ENCODE measurements at regions not wholly inside any gene's neighbourhood (a gene's known extent, or its start where the extent isn't known, plus 50 kb on each side); places are given as distances from the start of the nearest gene placed in this dataset.

DNA sequence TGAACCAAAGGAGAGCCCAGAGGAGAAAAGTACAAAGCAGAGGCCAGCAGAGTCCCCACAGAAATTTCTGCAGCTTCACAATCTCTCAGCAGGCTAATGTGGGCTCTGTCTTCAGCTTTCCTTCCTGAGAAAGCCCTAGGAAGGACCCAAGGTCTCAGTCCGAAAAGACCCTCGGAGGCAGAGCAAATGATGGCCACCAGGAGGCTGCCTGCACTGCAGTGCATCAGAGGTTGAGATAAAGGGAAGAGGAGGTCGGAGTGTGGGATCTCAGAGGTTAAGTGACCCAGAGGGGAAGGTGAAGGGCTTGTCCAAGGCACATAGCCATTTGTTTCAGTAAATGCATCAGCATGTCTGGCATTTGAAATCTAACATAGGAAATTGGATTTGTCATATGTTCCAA is 299.1 kb upstream of the SLC14A2 start:
- H3K9me3 ChIP-seq (ENCODE audit: control insufficient read depth, insufficient read depth, low read length) = no peaks in the 10 kb centered on the region
- no peaks in the 10 kb centered on the region for H3K27me3 ChIP-seq (ENCODE audit: control insufficient read depth, insufficient read depth, low read length)
- H3K36me3 ChIP-seq (ENCODE audit: control insufficient read depth, insufficient read depth, low read length) = no peaks in the 10 kb centered on the region
- H3K4me1 ChIP-seq (ENCODE audit: control insufficient read depth, insufficient read depth, low read length) = peaks cover 3% of the 10 kb centered on the region; the same call in 1 of the 2 replicates
- H3K4me3 ChIP-seq (ENCODE audit: low read depth, low read length) = no peak overlapping the region
- no peak overlapping the region for H3K27ac ChIP-seq (ENCODE audit: low read depth, low read length)
- H3K9ac ChIP-seq (ENCODE audit: low read depth, low read length) = no peak overlapping the region

DNA sequence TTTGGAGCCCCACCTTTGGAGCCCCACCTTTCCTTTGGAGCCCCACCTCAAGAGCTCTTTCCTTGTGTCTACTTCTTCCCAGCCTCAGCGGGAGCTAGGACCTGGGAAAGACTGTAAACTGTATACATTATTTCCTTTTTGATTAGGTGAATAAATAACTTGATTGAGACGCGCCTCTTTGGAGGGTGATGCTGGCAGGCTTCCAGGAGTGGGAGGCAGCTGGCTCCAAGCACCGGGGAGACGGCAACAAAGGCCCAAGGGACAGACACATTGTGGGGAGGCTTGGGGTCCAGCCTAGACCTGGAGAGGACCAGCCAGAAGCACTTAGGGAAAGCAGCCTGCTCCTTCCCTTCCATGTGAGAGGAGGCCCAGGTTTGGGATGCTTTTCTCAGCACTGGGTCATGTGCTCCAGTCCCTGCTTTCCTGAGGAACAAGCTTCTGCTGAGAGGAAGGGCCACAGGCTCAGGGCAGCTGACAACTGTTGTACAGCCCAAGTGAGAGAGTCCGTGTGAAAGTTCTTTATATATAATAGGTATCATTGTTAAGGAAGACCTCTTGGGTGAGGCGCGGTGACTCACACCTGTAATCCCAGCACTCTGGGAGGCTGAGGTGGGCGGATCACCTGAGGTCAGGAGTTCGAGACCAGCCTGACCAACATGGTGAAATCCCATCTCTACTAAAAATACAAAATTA is 297.2 kb upstream of the SLC14A2 start:
- Histone ChIP-seq H3K4me3 (ENCODE audit: low read depth, low read length) (no peak overlapping the region), H3K9me3 (ENCODE audit: control insufficient read depth, insufficient read depth, low read length) (no peaks in the 10 kb centered on the region), H3K9ac (ENCODE audit: low read depth, low read length) (no peak overlapping the region), H3K4me1 (ENCODE audit: control insufficient read depth, insufficient read depth, low read length) (no peaks in the 10 kb centered on the region), H3K27ac (ENCODE audit: low read depth, low read length) (no peak overlapping the region), H3K36me3 (ENCODE audit: control insufficient read depth, insufficient read depth, low read length) (no peaks in the 10 kb centered on the region), H3K27me3 (ENCODE audit: control insufficient read depth, insufficient read depth, low read length) (no peaks in the 10 kb centered on the region)

DNA sequence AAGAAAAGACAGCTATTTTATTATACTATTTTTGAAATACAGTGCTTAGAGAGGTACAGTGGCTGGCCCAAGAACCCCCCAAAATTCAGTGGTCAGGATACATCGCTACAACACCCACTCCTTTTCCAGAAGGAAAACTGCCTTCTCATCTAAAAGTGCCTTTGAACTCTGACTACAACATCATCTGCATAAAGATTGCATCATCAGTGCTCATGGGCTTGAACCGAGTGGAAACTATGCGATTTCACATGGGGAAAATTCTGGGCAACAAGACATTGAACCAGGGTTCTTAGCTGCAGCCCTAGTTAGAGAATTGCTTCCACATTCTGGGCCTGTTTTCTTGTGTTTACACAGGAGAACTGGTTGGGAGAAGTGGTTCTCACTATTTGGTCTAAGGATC is 294.6 kb upstream of the SLC14A2 start:
- Histone ChIP-seq H3K4me1 (ENCODE audit: control insufficient read depth, insufficient read depth, low read length) (peaks cover 15% of the 10 kb centered on the region), H3K9me3 (ENCODE audit: control insufficient read depth, insufficient read depth, low read length) (no peaks in the 10 kb centered on the region), H3K4me3 (ENCODE audit: low read depth, low read length) (no peak overlapping the region), H3K36me3 (ENCODE audit: control insufficient read depth, insufficient read depth, low read length) (no peaks in the 10 kb centered on the region), H3K27me3 (ENCODE audit: control insufficient read depth, insufficient read depth, low read length) (no peaks in the 10 kb centered on the region), H3K9ac (ENCODE audit: low read depth, low read length) (no peak overlapping the region), H3K27ac (ENCODE audit: low read depth, low read length) (no peak overlapping the region)

DNA sequence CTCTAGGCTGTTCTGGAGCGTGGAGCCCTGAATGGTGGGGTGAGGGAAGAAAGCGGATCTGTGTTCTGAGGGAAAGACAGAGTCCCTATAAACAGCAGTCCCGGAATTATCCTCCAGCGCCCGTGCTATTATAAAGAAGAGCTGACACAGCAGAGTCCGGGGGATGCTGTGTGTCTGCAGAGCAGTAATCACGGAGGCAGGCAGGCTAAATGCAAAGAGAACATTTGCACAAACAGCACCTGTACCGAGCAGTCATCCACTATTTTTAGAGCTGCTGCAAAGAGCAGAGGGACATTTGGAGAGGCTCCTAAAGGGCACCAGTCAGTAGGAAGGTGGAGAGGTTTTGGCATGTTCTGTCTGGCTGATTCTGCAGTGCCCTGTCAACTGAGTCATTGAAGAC is 293.8 kb upstream of the SLC14A2 start:
- Histone ChIP-seq H3K36me3 (ENCODE audit: control insufficient read depth, insufficient read depth, low read length) (no peaks in the 10 kb centered on the region), H3K4me3 (ENCODE audit: low read depth, low read length) (no peak overlapping the region), H3K9me3 (ENCODE audit: control insufficient read depth, insufficient read depth, low read length) (no peaks in the 10 kb centered on the region), H3K4me1 (ENCODE audit: control insufficient read depth, insufficient read depth, low read length) (peaks cover 15% of the 10 kb centered on the region), H3K27me3 (ENCODE audit: control insufficient read depth, insufficient read depth, low read length) (no peaks in the 10 kb centered on the region), H3K9ac (ENCODE audit: low read depth, low read length) (no peak overlapping the region), H3K27ac (ENCODE audit: low read depth, low read length) (no peak overlapping the region)

DNA sequence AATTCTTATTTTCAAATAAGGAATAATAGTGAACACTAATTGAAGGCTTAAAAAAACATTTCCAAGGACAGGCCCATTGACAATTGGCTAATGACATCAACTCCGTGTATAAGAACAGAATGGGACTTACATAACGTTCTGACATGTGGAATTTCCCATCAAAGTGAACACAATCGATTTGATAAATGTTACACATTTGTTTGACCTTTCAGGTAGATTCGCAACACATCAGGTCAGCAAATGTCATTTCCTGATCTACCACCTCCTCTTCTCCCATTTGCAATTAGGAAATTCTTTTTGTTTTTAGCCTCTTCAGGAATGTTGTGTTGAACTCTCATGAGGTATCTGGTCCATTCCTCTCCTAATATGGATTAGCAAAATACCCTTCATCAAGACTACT is 292.9 kb upstream of the SLC14A2 start:
- Histone ChIP-seq H3K27me3 (ENCODE audit: control insufficient read depth, insufficient read depth, low read length) (no peaks in the 10 kb centered on the region), H3K9ac (ENCODE audit: low read depth, low read length) (no peak overlapping the region), H3K27ac (ENCODE audit: low read depth, low read length) (no peak overlapping the region), H3K36me3 (ENCODE audit: control insufficient read depth, insufficient read depth, low read length) (no peaks in the 10 kb centered on the region), H3K4me1 (ENCODE audit: control insufficient read depth, insufficient read depth, low read length) (peaks cover 15% of the 10 kb centered on the region), H3K9me3 (ENCODE audit: control insufficient read depth, insufficient read depth, low read length) (no peaks in the 10 kb centered on the region), H3K4me3 (ENCODE audit: low read depth, low read length) (no peak overlapping the region)

DNA sequence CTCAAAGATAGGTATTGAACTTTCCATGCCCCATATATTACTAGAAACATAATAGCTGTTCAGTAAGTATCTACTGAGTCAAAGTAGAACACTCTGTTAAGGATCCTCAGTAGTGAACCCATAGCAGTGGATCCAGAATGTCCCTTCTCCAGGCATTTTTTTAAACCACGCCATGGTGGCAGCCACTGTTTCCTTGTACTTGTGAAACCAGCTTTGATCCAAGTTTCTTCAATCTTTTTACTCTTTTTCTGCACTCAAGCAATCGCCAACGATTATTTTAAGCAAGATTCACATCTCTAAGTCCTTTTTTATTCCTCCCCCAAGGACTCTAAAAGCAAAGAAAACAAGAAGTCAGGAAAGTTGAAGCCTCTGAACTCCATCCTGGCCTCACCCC is 291.2 kb upstream of the SLC14A2 start:
- Histone ChIP-seq H3K4me3 (ENCODE audit: low read depth, low read length) (no peak overlapping the region), H3K36me3 (ENCODE audit: control insufficient read depth, insufficient read depth, low read length) (no peaks in the 10 kb centered on the region), H3K27ac (ENCODE audit: low read depth, low read length) (no peak overlapping the region), H3K4me1 (ENCODE audit: control insufficient read depth, insufficient read depth, low read length) (peaks cover 15% of the 10 kb centered on the region), H3K27me3 (ENCODE audit: control insufficient read depth, insufficient read depth, low read length) (no peaks in the 10 kb centered on the region), H3K9me3 (ENCODE audit: control insufficient read depth, insufficient read depth, low read length) (no peaks in the 10 kb centered on the region), H3K9ac (ENCODE audit: low read depth, low read length) (no peak overlapping the region)

DNA sequence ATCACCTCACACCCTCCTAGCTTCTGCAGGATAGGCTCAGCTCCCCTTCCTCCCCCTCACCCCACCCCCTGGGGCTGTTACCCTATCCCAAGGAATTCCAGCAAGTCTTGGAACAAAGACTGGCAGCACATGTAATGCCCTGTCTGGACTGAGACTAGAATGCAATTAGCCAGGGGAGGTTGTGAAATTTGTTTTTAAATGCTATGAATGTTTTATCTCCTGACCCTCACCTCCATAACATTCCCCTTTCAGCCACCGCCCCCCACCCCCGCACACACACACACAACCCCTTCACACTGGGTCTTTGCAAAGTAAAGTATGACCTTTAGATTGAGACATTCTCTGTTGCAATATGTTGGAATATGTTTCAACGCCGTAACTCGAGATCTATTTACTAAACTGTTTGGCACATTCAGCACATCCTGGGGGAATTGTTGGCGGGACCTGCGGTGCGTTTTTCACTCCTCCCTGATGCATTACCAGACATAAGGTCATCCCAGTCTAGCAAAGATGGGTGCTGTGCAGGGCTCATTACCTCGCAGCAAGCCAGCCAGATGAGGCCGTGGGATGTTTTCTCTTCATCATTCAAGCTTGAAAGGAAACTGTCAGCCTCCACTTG is 290.7 kb upstream of the SLC14A2 start:
- Histone ChIP-seq H3K27ac (ENCODE audit: low read depth, low read length) (no peak overlapping the region), H3K4me1 (ENCODE audit: control insufficient read depth, insufficient read depth, low read length) (peaks cover 15% of the 10 kb centered on the region), H3K36me3 (ENCODE audit: control insufficient read depth, insufficient read depth, low read length) (no peaks in the 10 kb centered on the region), H3K9ac (ENCODE audit: low read depth, low read length) (no peak overlapping the region), H3K9me3 (ENCODE audit: control insufficient read depth, insufficient read depth, low read length) (no peaks in the 10 kb centered on the region), H3K4me3 (ENCODE audit: low read depth, low read length) (no peak overlapping the region), H3K27me3 (ENCODE audit: control insufficient read depth, insufficient read depth, low read length) (no peaks in the 10 kb centered on the region)

DNA sequence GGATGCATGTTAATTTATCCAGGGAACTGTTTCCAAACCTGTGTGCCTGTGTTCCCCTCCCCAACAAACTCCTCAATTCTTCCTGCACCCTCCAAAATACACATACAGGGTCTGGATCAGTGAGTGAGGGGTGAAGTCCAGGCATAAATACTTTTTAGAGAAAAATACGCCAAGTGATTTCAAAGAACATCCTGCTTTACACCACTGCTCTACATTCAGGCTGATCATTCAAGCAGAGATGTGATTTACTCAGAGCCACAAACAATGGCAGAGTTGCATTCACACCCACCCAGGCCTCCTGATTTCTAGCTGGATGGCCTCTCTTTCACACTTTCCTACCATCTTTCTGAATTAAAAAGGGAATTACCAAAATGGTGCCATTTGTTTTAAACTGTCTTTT is 289.5 kb upstream of the SLC14A2 start:
- Histone ChIP-seq H3K9me3 (ENCODE audit: control insufficient read depth, insufficient read depth, low read length) (no peaks in the 10 kb centered on the region), H3K36me3 (ENCODE audit: control insufficient read depth, insufficient read depth, low read length) (no peaks in the 10 kb centered on the region), H3K4me3 (ENCODE audit: low read depth, low read length) (no peak overlapping the region), H3K9ac (ENCODE audit: low read depth, low read length) (no peak overlapping the region), H3K4me1 (ENCODE audit: control insufficient read depth, insufficient read depth, low read length) (peaks cover 15% of the 10 kb centered on the region), H3K27me3 (ENCODE audit: control insufficient read depth, insufficient read depth, low read length) (no peaks in the 10 kb centered on the region), H3K27ac (ENCODE audit: low read depth, low read length) (no peak overlapping the region)

DNA sequence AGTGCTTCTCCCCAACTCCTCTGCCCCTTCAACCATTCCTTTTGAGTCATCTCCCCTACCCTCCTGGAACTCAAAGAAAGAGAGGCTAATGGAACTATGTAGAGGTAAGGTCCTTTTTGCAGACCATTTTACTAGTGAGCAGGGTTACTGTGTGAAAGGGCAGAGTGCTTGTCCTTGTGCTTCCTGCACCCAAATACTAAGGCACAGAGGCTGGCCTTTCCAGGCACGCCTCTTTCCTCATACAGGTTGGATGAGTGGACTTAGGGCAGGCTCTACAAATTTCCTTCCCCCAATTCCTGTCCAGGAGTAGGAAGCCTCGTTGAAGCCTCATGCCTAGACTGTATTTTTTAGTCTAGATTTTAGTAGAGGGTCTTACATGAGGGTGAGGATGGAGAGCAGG is 288.8 kb upstream of the SLC14A2 start:
- H3K9me3 ChIP-seq (ENCODE audit: control insufficient read depth, insufficient read depth, low read length) = no peaks in the 10 kb centered on the region
- no peak overlapping the region for H3K4me3 ChIP-seq (ENCODE audit: low read depth, low read length)
- H3K9ac ChIP-seq (ENCODE audit: low read depth, low read length) = no peak overlapping the region
- no peak overlapping the region for H3K27ac ChIP-seq (ENCODE audit: low read depth, low read length)
- H3K27me3 ChIP-seq (ENCODE audit: control insufficient read depth, insufficient read depth, low read length) = no peaks in the 10 kb centered on the region
- H3K4me1 ChIP-seq (ENCODE audit: control insufficient read depth, insufficient read depth, low read length) = peaks cover 15% of the 10 kb centered on the region
- H3K36me3 ChIP-seq (ENCODE audit: control insufficient read depth, insufficient read depth, low read length) = no peaks in the 10 kb centered on the region

DNA sequence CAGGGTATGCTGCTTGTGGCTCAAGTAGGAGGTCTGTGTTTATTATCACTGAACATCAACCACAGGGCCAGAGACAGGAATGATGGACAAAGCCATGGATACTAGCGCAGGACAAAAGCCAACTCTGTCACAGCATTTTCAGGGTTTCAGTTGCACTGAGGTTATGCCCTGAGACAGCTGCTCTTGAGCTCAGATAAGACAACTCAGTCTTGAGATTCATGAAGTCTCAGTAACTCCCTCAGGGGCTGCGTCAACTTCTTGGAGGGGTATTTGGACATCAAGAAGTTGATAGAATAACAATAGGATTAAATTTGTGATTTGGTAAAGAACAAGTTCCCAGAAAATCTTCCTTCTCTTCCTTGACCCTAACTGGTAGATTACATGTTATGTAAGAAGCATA is 287.0 kb upstream of the SLC14A2 start:
- H3K27ac ChIP-seq (ENCODE audit: low read depth, low read length) = no peak overlapping the region
- H3K4me3 ChIP-seq (ENCODE audit: low read depth, low read length) = no peak overlapping the region
- H3K9me3 ChIP-seq (ENCODE audit: control insufficient read depth, insufficient read depth, low read length) = no peaks in the 10 kb centered on the region
- no peaks in the 10 kb centered on the region for H3K27me3 ChIP-seq (ENCODE audit: control insufficient read depth, insufficient read depth, low read length)
- H3K4me1 ChIP-seq (ENCODE audit: control insufficient read depth, insufficient read depth, low read length) = peaks cover 13% of the 10 kb centered on the region
- no peaks in the 10 kb centered on the region for H3K36me3 ChIP-seq (ENCODE audit: control insufficient read depth, insufficient read depth, low read length)
- no peak overlapping the region for H3K9ac ChIP-seq (ENCODE audit: low read depth, low read length)

DNA sequence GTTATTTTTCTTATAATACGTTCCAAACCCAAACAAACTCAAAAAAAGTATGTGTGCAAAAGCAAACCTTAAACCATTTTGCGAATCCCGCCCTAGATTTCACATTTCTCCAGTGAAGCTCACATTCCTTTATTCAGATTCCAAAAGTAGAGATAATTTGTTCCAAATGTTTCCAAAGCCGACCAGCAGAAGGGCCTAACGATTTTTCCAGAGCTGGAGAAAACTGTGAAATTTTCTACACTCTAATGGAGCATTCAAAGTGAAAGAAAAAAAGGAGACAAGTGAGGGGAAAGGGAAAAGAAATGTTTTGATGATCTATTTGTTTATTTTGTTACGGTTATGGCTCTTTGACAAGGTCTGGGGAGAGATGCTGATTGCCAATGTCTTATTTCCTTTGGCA is 286.5 kb upstream of the SLC14A2 start:
- no peaks in the 10 kb centered on the region for H3K9me3 ChIP-seq (ENCODE audit: control insufficient read depth, insufficient read depth, low read length)
- H3K27me3 ChIP-seq (ENCODE audit: control insufficient read depth, insufficient read depth, low read length) = no peaks in the 10 kb centered on the region
- H3K9ac ChIP-seq (ENCODE audit: low read depth, low read length) = no peak overlapping the region
- no peak overlapping the region for H3K4me3 ChIP-seq (ENCODE audit: low read depth, low read length)
- no peaks in the 10 kb centered on the region for H3K36me3 ChIP-seq (ENCODE audit: control insufficient read depth, insufficient read depth, low read length)
- peaks cover 8% of the 10 kb centered on the region for H3K4me1 ChIP-seq (ENCODE audit: control insufficient read depth, insufficient read depth, low read length)
- H3K27ac ChIP-seq (ENCODE audit: low read depth, low read length) = no peak overlapping the region
